CD4-positive, alpha-beta T cell treated with Interleukin-4 for 1 hour (primary cell): ENCODE measurements at regions not wholly inside any gene's neighbourhood (a gene's known extent, or its start where the extent isn't known, plus 50 kb on each side); places are given as distances from the start of the nearest gene placed in this dataset.
"Not testable (repeated sequence)": the region's sequence is repeated elsewhere in the genome, so short reads cannot be mapped to it uniquely, and the experiment has no call there.

Experiments
- DNase-seq, 2 donors: peaks; one replicate each; pipeline ENCODE4 v3.0.0-alpha.2; 2020 to 2022

- no peak for DNase-seq
Measured at GRCh38 chr1:96222701-96223100, 498.9 kb upstream of the PTBP2 start.

DNA sequence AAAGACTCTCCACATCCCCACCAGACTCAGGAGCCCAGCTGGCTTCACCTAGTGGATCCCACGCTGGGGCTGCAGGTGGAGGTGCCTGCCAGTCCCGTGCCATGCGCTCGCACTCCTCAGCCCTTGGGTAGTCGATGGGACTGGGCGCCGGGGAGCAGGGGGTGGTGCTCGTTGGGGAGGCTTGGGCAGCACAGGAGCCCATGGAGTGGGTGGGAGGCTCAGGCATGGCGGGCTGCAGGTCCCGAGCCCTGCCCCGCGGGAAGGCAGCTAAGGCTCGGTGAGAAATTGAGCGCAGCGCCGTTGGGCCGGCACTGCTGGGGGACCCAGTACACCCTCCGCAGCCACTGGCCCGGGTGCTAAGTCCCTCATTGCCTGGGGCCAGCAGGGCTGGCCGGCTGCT, 497.4 kb upstream of the PTBP2 start:
- DNase-seq, result not testable (repeated sequence)

- DNase-seq, result no peak
Measured at GRCh38 chr1:96233422-96233821, 488.2 kb upstream of the PTBP2 start.

- no peak for DNase-seq
Measured at GRCh38 chr1:96234299-96234698, 487.3 kb upstream of the PTBP2 start.

- DNase-seq, result peak in 1 of 2 donors; percentile 3
Measured at GRCh38 chr1:96236156-96236739, 485.3 kb upstream of the PTBP2 start.

GRCh38 chr1:96238426-96238825, 483.2 kb upstream of the PTBP2 start:
- DNase-seq, result no peak

GRCh38 chr1:96240438-96240837, 481.1 kb upstream of the PTBP2 start:
- no peak for DNase-seq

DNA sequence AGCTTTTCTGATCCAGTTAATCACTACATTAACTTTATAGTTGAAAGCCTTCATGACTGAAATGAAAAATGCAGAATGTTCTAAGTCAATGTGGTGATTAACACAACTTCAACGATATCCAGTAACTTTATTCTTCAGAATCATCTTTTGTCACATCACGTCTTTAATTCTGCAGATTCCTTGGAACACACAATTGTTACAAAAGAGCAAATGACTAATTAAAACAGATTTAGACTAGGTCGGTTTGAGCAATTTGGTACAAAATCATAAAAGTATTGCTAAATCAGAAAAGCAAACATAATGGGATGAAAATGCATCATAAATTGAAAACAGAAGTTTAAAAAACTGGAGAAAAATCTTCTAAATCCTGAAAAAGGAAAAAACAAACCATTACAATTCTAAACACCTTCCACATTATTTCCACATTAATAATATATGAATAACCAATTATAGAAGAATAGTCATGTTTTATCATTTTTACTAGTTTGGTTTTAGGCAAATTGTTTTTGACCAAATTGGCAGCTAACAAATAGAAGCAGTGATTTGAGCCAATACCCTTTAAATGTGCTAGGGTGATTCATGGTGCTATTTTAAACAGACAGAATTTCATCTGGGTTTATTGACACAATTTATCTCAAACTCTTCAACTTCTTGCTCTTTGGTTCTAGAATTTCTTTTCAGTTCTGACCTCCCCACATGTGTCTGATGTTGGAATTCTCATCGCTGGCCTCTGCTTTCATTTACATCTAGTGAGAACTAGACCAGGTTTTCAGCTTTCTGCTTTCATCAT, 468.1 kb upstream of the PTBP2 start:
- no peak for DNase-seq

DNA sequence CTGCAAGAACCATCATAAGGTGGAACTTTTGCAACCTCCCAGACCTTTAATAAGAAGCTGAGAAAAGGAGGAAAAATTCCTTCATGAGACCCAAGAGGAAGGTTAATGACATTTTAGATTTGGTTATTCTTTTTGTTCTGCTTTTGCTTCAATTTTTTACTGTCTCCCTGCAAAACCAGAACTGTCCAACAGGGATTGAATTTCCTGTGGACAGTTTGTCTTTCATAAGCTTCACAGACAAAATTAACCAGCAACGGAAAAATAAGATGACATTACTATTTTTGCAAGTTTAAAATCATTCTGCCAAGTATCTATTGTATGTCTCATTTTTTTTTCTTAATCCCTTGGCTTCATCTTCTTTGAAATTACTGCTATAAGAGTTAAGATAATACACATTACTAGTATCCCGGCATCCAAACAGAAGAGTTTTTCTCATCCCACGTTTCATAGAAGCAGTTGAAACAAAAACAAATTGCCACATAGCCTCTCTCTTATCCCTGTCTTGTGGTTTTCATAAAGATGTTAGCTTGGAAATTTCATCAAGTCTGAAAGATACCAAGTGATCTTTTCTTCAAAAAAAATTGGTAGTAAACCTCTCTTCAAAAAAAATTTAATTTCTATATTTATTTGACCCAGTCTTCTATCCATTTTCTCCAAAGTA, 465.3 kb upstream of the PTBP2 start:
- DNase-seq, result no peak

GRCh38 chr1:96259399-96259798, 462.2 kb upstream of the PTBP2 start:
- no peak for DNase-seq

DNA sequence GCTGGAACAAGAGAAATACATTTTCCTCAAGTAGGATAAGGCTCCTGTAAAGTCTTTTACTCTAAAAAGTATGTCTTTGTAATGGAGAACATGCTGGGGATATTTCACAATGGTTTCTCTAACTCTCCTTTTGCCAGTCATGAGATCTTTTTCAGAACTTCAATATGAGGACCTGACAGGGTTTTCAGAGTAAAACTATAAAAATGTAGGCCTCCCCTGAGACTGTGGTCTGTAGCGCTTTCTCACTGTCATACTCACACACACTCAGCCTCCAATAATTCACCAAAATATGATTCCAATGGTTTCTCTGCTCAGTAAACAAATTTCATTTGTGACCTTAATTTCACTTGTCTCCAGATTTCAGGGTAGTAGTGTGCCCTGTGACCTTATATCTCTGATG, 440.1 kb upstream of the PTBP2 start:
- no peak for DNase-seq

DNA sequence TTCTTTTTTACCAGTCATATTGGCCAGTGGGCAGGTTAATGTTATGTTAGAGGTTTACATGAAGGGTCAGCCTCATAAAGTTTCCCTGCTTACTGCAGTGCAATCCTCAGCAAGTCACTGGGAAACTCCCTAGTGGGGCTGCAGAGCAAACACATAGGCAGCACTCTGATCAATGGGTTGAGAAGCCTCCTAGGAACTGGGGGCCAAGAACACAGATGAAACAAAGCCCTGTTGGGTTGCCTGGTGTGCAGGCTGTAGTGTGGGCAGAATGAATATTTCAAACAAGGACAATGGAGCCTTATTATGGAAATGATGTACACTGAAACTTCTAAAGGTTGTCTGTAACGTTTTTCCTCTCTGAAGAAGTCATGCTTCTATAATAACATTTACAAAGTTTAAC, 431.6 kb upstream of the PTBP2 start:
- DNase-seq, result no peak

GRCh38 chr1:96290801-96291200, 430.8 kb upstream of the PTBP2 start:
- no peak for DNase-seq

DNA sequence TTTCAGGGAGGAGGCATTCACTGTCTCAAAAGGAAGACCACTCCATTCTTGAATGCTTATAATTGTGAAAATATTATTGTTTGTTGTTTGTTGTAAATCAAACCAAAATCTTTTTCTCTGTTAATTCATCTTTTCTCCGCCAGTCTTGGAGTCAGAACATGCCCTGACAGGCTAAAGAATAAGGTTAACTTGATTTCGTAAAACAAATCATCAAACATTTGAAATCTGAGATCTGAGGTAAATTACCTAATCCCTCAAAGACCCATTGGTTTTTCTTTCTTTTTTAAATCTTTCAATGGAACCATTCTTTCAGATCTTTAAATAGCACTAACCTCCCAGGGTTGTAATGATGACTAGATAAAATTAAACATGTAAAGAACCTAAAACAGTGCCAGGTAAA, 430.1 kb upstream of the PTBP2 start:
- no peak for DNase-seq

DNA sequence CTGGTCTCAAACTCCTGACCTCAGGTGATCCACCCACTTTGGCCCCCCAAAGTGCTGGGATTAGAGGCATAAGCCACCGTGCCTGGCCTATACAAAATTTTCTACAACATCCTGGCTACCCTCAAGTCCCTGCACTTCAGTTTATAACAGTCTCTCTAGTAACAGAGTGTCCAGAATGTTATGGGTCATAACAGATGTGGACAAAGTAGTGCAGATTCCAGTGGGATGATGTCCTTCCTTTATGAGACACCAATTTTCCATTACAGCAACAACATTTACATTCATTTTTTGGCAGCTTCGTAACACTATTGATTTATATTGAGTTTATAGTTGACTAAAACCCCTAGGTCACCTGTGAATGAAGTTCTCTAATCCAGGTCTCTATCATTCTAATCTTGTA, 429.4 kb upstream of the PTBP2 start:
- DNase-seq, result no peak

DNA sequence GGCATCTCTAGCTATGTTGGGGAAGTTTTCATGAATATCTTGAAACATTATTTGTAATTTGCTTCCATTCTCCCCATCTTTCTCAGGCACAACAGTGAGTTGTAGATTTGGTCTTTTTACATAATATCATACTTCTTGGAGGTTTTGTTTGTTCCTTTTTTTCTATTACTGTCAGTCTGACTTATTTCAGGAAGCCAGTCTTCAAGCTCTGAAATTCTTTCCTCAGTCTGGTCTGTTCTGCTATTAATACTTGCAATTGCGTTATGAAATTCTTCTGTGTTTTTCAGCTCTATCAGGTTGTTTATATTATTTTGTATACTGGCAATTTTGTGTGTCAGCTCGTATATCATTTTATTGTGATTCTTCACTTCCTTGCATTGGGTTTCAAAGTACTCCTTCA, 424.6 kb upstream of the PTBP2 start:
- DNase-seq, result no peak

DNA sequence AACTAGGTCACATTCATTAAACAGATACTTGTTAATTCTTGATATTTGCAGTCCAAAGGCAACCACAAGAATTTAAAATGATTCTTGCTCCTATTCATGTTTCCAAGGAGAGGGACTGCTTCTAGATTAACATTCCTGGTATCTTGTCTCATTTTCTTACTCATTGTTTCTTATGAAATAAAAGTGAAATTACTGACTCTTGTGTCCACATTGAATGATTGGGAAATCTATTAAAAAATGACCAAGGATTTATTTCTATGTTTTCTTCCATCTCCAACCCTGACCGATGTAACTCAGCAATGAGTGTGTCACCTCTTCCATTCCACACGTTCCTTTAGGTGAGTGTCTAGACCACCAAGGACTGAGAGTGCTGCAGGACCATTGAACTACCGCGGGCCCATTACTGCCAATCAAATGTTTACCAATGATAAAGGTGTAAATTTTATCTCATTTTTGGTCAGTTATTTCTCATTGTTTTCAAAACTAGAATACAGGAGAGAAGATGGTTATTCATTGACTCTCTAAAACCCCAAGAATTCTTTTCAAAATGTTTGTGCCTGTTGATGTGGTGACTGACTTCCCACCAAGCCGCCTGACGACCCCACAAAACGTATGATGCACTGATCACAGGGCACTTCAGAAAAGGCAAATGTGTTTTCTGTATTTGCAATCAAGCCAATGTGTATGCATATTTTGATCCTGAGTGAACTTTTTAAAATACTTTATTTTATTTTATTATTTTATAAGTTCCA, 414.6 kb upstream of the PTBP2 start:
- DNase-seq, result no peak

DNA sequence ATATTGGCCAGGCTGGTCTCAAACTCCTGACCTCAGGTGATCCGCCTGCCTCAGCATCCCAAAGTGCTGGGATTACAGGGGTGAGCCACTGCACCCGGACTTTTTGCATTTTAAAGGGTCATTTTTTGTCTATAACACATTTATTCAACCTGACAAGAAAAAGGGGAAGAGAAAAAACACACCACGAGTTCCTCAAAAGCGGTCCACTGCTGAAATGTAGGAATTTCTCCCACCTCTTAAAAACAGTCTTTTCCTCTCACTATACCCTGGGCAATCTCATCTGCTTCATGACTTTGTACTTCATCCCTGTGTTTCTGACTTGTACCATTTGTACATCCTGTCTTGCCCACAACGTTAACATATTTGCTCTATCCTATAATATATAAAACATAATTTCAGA, 413.3 kb upstream of the PTBP2 start:
- no peak for DNase-seq

GRCh38 chr1:96309783-96310182, 411.8 kb upstream of the PTBP2 start:
- DNase-seq, result peak in 1 of 2 donors; percentile 14

- DNase-seq, result no peak
Measured at GRCh38 chr1:96313216-96313615, 408.4 kb upstream of the PTBP2 start.

DNA sequence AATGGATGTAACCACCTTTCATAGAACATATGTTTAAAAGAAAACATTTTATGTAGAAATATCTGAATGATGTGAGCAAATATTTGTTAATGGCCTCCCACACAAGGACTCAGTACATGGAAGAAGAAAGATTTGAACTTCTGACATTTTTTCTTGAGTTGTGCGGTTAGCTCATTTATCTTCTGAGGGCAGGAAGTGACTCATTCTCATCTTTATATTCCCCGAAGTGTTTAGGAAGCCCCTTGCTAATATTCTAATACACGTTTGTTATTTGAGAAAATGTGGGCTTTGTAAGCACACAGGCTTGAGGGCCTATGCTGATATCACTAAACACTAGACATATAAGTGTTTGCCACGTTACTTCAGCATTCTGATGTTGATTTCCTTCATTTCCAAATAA, 392.5 kb upstream of the PTBP2 start:
- DNase-seq, result no peak

GRCh38 chr1:96331596-96331995, 390.0 kb upstream of the PTBP2 start:
- DNase-seq, result no peak

DNA sequence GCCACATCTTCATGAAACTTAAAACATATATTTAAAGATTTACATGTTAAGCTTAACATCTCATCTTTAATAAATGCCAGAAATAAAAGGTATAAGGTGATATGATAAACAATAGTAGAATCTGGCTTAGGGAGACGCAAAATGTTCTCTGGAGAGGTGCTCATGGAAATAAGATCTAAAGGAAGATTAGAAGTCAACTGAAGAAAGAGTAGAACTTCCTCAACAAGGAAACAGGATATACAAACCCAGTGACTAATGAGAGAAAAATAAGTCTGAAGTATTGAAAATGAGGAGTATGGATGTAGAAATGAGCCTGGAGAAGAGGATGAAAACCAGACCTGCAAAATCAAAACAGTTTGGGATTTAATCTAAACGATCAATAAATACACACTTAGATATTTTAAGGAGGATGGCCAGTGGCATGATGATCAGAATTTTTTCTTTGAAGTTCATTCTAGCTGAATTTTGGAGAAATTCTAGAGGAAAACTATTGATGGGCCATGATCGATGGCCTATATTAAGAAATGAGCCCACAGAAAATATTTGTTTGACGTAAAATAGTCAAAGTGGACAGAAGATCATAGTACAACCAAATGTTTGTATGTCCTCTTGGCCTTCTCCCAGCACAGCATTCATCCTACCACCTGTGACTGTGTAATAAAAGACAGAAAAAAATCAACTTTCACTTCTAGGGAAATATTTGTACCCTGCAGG, 387.9 kb upstream of the PTBP2 start:
- no peak for DNase-seq
